OCI-M2 (cell line): ENCODE measurements at regions not wholly inside any gene's neighbourhood (a gene's known extent, or its start where the extent isn't known, plus 50 kb on each side); places are given as distances from the start of the nearest gene placed in this dataset.

Experiments
- DNase-seq: peaks from one replicate; lab custom pipeline; 2025; ENCODE audit not compliant: unreplicated experiment; lab: John Stamatoyannopoulos, UW

DNA sequence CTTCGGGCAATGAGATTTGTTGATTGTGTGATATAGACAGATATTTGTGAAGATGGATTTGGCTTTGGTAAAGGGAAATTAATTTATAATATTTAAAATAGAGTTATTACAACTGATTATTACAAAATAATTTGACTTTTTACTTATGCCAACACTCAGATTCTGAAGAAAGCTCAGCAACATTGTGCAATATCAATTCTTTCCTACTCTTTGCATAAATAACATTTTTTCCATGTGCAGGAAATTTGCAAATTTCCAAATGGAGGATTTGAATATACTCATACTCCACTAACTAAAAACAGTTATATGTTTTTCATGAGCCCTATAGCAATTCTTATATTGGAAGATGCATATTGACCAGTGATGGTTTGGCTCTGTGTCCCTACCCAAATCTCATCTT, 676.4 kb upstream of the ADAMTS5 start:
- DNase-seq: no peak

DNA sequence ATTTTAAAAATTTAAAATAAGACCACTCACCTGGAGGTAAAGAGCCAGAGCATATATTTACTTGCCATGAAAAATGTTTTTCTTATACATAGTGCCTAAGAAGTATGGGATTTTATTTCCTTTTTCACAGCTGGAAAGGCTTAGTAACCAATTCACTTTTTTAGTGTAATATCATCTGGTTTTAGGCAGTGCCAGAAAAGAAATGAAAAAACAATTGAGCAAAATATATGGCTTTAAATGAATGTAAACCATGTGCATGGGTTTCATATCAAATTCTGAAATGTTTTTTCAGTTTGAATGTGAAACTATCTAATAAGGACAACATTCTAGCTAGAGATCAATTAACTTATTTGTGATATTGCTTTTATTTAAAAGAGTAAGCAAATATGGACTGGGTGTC, 672.4 kb upstream of the ADAMTS5 start:
- DNase-seq: no peak

- no peak for DNase-seq
These were observed 669.8 kb upstream of the ADAMTS5 start for GRCh38 chr21:27636656-27637055.

GRCh38 chr21:27633631-27634030, 666.7 kb upstream of the ADAMTS5 start:
- no peak for DNase-seq

GRCh38 chr21:27631471-27631870, 664.6 kb upstream of the ADAMTS5 start:
- DNase-seq: no peak

GRCh38 chr21:27622631-27623030, 655.7 kb upstream of the ADAMTS5 start:
- DNase-seq: no peak

DNA sequence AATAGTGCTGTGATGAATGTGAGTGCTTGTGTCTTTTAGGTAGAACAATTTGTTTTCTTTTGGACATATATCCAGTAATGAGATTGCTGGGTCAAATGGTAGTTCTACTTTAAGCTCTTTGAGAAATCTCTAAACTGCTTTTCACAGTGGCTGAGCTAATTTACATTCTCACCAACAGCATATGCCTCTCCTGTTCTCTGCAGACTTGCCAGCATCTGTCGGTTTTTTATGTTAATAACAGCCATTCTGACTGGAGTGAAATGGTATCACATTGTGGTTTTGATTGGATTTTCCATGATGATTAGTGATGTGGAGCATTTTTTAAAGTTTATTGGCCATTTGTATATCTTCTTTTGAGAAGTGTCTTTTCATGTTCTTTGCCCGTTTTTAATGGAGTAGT, 647.3 kb upstream of the ADAMTS5 start:
- no peak for DNase-seq

- DNase-seq: no peak
These were observed 639.5 kb upstream of the ADAMTS5 start for GRCh38 chr21:27606422-27606821.

GRCh38 chr21:27596196-27596595, 629.3 kb upstream of the ADAMTS5 start:
- no peak for DNase-seq

- no peak for DNase-seq
These were observed 628.8 kb upstream of the ADAMTS5 start for GRCh38 chr21:27595716-27596115.

DNA sequence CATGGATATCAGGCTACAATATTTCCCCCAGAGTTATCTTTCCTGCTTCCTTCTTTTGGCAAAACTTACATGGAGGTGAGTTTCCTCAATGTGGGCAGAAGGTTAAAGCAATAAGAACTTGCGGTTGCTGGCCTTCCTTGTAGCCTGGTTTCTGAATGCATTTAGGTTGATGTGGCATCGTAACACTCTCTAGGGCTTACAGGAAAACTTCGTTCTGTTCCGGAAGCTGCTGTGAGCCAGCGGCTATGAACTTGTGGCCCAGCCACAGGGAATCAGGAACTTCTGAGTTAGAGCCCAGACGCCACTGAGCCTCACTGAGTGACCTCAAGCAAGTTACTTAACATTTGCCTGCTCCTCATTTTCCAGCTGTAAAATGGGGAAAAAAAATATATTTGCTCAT, 623.4 kb upstream of the ADAMTS5 start:
- no peak for DNase-seq

DNA sequence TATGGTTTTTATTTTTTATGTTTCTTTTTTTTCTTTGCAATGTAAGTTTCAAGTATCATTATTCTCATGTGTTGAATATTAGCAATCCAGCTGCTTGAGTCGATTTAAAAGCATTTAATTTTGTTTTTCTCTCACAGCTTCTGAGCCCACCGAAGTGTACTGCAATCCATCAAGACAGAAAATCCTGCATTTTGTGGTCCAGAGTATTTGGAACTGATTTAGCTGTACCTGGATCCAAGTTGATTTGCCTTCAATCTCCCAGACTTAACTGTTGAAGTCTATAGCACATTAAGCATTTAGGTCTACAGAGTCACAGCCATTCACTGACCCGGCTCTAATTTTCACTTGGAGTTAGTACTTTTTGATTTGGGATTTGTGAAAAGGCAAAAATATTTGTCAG, 622.9 kb upstream of the ADAMTS5 start:
- DNase-seq: no peak

GRCh38 chr21:27586986-27587385, 620.1 kb upstream of the ADAMTS5 start:
- DNase-seq: no peak

- no peak for DNase-seq
These were observed 619.4 kb upstream of the ADAMTS5 start for GRCh38 chr21:27586326-27586725.

- DNase-seq: no peak
These were observed 617.4 kb upstream of the ADAMTS5 start for GRCh38 chr21:27584256-27584655.

DNA sequence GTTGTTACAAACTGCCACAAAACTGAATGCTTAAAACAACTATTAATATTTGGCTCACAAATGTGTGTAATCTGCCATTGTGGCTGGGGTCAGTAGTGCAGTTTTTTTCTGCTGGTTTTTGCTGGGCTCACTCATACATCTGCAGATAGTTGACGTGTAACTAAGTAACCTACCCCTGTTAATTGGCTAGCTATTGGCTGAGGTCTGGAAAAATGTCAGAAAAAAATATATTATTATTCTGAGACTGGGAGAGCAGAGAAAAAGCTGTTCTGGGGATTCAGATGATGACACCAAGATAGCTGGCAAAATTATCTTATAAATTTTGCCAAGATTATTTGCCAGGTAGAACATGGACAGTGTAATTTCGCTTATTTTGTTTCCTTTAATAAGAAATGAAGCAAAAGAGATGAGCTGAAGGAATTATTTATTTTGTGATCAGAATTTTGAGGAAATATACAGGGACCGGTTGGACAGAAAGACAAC, 616.1 kb upstream of the ADAMTS5 start:
- DNase-seq: no peak

- no peak for DNase-seq
These were observed 615.5 kb upstream of the ADAMTS5 start for GRCh38 chr21:27582246-27582947.

- DNase-seq: no peak
These were observed 614.3 kb upstream of the ADAMTS5 start for GRCh38 chr21:27581168-27581567.

GRCh38 chr21:27580276-27580675, 613.4 kb upstream of the ADAMTS5 start:
- DNase-seq: no peak

DNA sequence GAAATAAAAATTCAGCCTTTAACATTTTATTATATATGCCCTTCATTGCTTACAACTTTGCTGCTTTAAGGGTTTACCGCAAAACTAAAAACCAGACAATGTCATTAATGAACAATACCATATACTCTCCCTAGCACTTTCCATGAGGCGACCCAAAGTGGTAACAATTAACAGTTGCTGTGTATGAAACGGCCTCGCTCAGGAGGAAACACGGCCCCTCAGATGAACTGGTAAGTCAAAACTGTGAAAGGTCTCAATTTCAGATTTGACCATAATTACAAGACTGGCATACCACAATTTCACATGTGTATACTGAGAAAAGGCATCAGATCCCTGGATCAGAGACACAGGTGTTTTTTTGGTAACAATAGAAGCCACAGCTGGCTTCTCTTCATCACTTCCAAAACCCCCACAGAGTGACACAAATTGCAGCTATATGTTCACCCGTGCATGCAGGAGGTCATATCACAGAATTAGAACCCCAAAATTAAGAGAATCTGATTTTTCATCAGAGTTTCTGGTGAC, 611.9 kb upstream of the ADAMTS5 start:
- DNase-seq: no peak

DNA sequence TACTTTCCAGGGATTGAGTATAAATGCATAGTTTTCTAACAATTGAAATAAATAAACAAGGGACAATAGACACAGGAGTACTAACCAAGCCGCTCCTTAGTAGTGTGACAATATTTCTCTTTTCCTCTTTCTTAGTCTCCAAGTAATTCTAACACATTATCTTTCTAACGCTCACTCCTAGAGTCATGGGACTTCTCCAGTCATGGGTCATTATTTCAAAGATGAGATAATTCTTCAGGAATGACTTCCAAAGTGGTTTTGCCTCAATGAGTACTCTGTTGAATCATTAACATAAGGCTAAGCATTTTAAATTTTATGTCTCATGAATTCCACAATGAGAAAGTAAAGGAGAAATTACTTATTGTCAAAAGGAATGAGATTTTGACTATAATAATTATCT, 605.8 kb upstream of the ADAMTS5 start:
- DNase-seq: no peak

DNA sequence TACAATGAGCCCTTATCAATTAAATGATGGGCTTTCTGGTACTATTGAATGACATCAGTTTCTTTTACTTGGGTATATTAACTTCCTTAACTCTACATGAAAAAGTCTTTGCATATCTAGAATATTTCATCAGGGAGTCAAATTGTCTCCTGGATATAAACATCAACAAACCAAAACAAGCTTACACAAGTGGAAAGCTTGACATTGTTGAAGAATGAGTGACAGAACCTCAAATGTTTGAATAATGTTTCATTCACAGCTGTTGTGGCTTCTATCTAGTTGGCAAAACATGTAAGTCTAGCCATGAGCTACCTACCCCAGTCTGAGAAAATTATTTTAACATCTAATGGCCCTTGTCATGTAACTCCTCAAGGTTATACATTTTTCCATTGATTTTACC, 604.8 kb upstream of the ADAMTS5 start:
- no peak for DNase-seq

DNA sequence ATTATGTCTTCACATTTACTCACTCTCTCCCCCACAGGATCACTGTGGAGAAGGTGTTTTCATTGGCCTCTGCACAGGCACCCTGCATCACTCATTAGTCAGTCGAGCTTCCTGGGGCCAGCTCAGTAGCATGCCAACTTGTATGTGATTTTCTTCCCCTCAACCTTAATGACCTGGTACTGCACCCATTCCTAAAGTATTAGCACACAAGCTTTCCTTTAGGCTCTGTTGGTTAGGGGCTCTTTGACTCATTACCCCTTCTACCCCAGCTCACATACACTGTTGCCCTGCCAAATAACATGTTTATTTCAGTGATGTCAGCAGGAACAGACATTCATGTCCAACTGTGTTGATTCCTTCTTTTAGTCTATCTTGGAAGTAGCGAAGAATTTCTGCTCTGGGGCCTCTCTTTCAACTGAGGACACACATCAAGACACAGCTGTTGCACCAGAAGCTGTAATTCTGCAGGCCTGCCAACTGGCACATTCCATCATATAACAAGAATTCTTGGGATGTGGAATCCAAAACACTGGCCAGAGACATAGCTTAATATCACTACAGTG, 603.5 kb upstream of the ADAMTS5 start:
- no peak for DNase-seq
